ENCODE measurements at regions not wholly inside any gene's neighbourhood (a gene's known extent, or its start where the extent isn't known, plus 50 kb on each side); places are given as distances from the start of the nearest gene placed in this dataset.

DNA sequence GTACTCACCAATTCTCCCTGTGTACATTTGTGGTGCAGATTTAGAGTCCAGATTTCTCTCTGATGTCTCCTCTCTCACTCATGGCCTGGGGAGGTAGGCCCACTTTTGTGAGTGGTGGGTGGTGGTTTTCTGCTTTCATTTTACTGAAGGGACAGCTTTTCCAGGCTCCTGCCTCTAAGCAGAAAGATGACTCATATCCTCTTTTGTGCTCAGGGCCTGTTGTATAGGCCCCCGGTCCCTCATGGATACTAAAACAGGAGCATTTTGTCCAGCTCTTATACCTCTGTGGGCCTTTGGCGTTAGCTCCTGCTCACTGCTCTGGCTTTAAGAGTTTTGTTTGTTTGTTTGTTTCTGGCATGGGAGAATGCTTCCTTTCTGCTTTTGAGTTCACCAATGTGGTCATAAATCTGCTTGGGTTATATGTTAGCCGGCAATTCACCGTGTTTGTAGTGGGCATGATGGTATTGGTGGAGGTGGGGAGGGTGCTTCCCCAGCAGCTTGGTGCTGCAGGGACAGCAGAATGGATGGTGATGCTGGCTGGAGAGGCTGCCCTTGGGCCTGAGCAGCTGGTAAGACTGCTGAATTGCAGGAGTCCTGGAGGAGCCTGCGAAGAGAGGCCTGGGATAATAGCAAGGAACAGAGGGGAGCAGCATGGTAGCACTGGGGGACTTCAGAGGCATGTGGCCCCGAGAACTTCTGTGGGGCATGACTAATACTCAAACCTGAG lies 468.7 kb downstream of the RPS24 start:
- DNase-seq: no peak

DNA sequence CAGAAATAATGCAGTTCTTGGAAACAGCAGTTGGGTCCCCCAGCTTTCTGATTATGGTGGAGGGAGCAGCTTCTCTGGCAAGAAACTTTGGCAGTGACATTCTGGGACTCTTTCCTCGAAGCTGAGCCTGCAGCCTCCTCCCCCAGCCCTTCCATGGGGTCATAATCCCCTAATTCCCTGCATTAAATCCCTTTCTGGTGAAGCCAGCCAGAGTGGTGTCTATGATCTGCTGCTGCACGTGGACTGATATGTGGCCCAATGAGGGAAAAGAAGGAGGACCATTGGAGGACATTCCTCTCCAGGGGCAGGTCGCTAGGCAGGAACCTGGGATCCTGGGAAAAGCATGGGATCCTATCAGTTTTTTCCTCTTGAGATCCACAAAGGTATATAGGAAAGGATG lies 470.5 kb downstream of the RPS24 start:
- no peak for DNase-seq

GRCh38 chr10:78505657-78506056 lies 472.0 kb downstream of the RPS24 start:
- no peak for DNase-seq

DNA sequence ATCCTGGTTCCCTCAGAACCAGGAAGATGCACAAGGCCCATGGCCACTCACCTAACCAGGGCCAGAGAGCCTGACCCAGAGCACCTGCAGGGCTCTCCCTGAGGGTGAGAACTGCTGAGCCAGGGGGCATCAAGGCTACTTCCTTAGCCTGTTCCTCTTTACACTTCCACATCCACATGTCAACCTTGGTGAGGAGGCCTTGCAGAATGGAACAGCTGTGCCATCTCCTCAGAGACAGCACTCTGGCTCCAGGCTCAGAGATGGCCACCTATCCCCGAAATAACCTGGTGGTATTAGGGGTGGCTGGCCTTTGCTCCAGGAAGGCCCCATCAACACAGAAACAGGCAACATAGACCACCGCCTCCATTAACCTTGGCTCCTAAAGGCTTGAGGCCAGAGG lies 473.0 kb downstream of the RPS24 start:
- no peak for DNase-seq

GRCh38 chr10:78507510-78508160 lies 474.0 kb downstream of the RPS24 start:
- no peak for DNase-seq

GRCh38 chr10:78508955-78509748 lies 475.5 kb downstream of the RPS24 start:
- DNase-seq: no peak

DNA sequence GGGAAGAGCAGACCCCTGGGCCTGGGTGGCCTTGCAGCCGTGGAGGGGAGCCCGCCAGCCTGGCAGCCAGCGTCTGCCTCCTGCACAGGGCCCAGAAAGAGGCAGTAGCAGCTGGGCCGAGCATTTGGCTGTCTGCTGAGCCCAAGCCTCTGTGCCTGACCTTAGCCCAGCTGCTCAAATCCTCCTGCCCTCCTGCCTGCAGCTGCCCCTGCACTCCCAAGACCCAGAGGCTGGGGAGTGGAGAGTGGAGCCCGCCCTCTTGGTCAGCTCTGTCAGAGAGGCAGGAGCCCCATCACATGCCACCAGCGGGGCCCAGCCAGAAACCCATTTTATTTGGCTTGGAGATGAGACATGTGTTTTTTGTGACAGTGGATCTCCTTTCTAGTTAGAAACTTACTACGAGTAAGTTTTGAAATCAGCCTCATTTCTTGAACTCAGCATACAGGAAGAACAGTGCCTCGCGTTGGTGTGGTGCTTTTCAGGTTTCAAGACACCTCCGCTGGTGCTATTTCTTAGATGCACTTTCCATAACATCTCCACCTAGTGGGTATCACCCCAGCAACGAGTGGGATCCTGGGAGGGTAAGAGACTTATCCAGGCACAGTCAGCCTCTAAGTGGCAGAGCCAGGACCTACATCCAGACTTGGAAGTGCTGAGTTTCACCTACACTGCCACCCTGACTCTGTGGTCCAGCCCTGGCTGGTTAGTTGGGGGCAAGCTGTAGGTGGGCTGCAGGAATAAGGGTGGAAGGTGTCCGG lies 477.1 kb downstream of the RPS24 start:
- DNase-seq: no peak

DNA sequence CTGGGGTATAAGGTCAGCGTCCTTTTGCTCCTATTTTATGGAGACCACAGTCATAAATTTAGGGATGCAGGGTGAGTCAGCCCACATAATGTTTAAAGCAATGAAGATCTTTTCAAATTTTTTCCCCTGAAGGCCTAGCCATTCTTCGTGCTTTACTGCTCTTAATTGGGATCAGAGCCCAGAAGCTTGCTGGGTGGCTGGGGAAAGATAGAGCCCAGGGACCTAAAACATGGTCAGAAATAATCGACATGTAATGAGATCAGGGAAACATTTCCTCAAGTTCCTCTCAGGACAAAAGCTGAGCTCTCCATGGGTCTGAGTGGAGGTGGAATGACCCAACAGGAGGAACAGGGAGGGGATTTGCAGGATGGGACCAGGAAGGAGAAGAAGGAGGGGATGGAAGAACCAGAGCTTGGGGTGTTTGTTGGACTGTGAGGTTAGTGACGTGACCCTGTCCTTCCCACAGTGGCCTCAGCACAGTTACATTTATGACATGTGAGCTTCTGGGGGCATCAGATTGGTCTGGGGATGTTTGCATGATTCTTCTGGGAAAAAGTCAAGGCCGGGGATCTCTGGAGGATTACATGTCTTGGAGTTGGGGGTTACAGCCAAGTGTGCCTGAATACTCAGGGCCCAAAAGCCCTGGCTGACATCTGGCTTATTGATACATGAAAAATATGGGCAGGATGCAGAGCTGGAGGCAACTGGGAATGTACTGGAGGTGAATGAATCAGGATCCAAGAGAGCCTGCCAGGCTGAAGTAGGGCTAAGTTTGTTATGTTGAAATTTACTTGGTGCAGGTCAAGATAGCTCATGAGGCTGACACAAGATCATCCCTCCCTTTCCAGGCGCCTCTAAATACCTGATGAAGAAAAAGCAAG lies 477.9 kb downstream of the RPS24 start:
- DNase-seq: no peak

GRCh38 chr10:78512205-78512550 lies 478.5 kb downstream of the RPS24 start:
- DNase-seq: no peak

GRCh38 chr10:78513330-78513729 lies 479.7 kb downstream of the RPS24 start:
- no peak for DNase-seq

DNA sequence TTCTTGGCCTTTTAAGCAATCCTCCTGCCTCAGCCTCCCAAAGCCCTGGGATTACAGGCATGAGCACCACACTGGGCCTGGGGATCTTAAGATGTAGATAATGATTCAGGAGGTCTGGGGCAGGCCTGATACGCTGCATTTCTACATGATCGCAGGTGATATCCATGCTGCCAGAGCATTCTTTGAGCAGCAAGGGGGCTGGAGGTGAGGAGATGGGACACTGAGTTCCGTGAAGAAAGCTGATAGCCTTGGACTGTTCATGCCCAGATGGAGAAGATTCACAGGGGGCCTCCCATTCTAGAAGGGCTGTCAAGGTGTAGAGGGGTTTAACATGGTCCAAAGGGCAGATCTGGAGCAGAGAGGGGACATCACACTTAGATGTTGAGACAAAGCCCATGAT lies 480.3 kb downstream of the RPS24 start:
- DNase-seq: no peak

DNA sequence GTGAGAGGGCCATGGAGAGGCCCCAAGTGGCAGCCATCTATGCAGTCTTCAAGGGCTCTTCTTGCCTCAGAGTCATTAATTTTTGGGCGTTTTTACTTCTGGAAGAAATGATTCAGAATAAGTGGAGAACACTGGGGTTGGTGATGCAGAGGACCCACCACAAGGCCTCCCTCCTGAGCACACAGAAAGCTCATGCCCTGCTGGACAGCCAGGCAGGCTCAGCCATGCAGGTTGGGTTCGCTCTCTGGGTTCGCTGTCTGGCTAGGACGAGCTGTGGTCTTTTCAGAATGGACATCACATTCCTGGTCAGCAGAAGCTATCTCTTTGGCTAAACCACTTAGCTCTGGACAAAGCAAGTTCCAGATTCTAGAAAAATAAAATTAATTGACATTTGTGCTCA lies 480.8 kb downstream of the RPS24 start:
- no peak for DNase-seq

DNA sequence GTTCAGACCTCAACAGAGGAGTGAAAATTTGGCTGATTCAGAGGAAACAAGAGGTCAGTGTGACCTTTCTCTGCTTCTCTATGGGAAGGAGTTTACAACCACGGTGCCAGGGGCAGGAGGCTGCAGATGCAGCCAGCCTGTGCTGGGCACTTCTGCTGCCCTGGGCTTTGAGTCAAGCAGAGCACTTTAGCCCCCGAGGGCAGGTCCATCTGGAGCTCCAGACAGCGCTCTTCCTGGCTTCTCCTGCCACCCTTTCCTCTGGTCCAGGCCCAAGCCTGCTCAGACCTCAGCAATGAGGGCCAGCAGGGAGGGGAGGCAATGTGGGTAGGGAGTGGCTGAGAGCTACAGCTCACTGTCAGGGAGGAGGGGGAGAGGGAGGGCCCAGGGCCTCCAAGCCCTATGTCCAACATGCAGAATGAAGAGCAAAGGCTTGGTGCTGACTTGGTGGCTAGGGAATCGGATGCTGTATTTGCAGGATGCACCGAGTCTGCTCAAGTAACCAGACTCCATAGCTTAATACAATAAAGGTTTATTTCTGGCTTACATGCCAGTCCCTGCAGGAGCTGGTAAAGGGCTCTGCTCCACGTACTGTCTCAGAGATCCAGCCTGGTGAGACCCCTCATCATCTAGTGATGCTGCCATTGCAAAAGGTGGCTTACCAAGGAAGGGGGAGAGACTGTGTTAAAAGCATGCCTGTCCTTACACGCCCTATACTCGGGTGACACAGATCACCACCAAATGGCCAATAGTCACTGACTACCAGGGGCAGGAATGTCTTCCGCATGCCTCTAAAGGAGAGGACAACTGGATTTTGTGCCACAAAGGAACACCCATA lies 481.6 kb downstream of the RPS24 start:
- DNase-seq: no peak

DNA sequence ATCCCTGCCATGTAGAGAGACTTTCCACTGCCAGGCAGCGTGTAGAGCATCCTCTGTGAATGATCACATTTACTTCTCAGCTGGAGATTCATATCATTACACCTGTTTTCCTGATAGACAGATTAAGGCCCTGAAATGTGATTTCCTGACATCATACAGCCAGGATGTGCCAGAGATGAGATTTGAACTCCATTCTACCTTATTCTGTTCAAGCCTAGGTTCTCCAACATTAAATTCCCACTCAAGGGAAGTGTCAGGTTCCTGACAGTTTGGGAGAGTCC lies 482.1 kb downstream of the RPS24 start:
- DNase-seq: no peak

GRCh38 chr10:78516236-78516635 lies 482.6 kb downstream of the RPS24 start:
- no peak for DNase-seq

GRCh38 chr10:78516756-78517155 lies 483.1 kb downstream of the RPS24 start:
- no peak for DNase-seq

DNA sequence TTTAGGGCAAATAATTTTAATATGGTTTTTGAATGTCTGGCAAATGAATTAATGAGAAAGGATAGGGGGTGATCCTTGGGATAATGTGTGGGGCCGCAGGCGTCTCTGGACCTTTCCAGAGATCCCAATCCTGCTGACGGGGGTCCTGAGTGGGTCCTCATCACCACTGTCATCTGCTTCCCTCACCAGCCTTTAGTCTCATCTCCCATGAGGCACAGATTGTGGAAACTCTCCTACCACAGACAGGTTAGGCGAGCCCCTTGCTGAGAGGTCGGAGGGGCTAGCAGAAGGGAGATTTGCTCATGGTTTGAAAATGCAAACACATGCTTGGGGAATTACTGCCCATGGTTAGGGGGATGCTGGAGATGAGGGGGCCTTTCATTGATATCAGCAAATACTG lies 484.6 kb downstream of the RPS24 start:
- no peak for DNase-seq

GRCh38 chr10:78520737-78521430 lies 487.2 kb downstream of the RPS24 start:
- DNase-seq: no peak

DNA sequence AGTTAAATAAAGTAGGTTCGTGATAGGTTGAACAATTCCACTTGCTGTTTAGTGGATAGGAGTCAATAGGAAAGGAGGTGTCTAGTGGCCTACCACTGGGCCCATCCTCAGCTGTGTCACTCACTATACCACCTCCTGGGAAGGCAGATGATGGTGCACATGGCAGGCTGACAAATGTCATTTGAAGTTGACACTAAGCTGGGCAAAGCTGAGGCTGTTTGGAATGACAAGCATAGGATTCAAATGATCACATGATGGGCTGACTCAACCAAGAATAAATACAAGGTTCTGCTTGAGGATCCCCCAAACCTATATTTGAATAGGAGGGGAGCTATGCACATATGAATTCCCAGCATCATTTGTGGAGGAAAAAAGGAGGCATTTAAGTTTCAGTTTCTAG lies 489.8 kb downstream of the RPS24 start:
- DNase-seq: no peak

DNA sequence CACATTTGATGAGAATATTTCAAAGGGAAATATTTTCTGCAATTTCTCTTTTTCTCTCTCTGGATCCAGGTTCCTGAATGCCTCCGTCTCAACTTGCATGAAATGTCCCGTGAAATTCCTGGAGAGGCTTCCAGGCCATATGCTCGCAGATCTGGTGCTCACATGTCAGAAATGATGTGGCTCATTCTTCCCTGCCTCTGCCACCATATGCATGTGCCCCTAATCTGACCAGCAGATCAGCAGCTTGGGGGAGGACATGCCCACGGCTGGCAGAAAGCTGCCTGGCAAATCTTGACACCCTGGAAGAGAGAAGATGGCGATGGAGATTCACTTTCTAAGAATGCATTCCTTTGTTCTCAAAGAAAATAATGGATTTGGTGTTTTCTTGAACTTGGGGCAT lies 490.7 kb downstream of the RPS24 start:
- no peak for DNase-seq

DNA sequence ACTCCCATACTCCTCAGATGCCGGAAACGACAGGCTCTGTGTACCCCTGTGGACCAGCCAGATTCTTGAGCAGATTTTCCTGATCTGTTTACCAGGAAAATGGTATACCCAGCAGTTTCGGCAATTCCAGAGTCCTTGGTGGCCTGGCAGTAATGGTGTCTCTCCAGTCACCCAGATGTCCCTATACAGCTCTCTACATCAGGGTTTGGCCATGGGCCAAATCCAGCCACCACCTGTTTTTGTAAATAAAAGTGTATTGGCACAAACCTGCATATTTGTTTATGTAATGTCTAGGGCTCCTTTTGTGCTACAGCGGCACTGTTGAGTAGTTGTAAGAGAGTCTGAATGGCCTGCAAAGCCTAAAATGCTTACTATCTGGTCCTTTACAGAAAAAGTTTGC lies 491.3 kb downstream of the RPS24 start:
- DNase-seq: no peak

Data from stimulated activated naive CD4-positive, alpha-beta T cell treated with Interleukin-2 at 50 U/mL for 16 hours (primary cell).